C4-2B (cell line): ENCODE measurements at regions not wholly inside any gene's neighbourhood (a gene's known extent, or its start where the extent isn't known, plus 50 kb on each side); places are given as distances from the start of the nearest gene placed in this dataset.
"Not testable (repeated sequence)": the region's sequence is repeated elsewhere in the genome, so short reads cannot be mapped to it uniquely, and the experiment has no call there.

Experiments used
- CTCF ChIP-seq: fragments of 450-650 bp; conservative IDR thresholded peaks from 2 replicates; pipeline ENCODE4 v1.5.1; 2017; ENCODE audit warnings: mild to moderate bottlenecking
- ZFX ChIP-seq: fragments of 450-650 bp; IDR thresholded peaks from 2 replicates; pipeline ENCODE4 v1.6.1; 2017

- TF ChIP-seq CTCF, ZFX: not testable (repeated sequence)
These were observed 89.9 kb downstream of the LAT start for GRCh38 chr16:29074554-29075402.
